Ectodermal cell (in vitro differentiated cells): ENCODE measurements at regions not wholly inside any gene's neighbourhood (a gene's known extent, or its start where the extent isn't known, plus 50 kb on each side); places are given as distances from the start of the nearest gene placed in this dataset.
"Not testable (repeated sequence)": the region's sequence is repeated elsewhere in the genome, so short reads cannot be mapped to it uniquely, and the experiment has no call there.

Experiments
- H3K27ac ChIP-seq: 2 replicates; pipeline ENCODE4 v1.7.0; 2013; ENCODE audit warnings: mild to moderate bottlenecking, low read depth, low read length; ENCODE audit not compliant: insufficient read depth, poor library complexity, severe bottlenecking
- H3K27me3 ChIP-seq: 2 replicates; pipeline ENCODE4 v1.7.0; 2013; ENCODE audit warnings: mild to moderate bottlenecking, low read length; ENCODE audit not compliant: insufficient read depth, control insufficient read depth, poor library complexity, severe bottlenecking
- H3K36me3 ChIP-seq: one replicate; pipeline ENCODE4 v1.7.0; 2013; ENCODE audit warnings: low read length; ENCODE audit not compliant: control insufficient read depth, insufficient read depth
- H3K4me1 ChIP-seq: one replicate; pipeline ENCODE4 v1.7.0; 2013; ENCODE audit warnings: low read length; ENCODE audit not compliant: control insufficient read depth, insufficient read depth
- H3K4me3 ChIP-seq: 2 replicates; pipeline ENCODE4 v1.7.0; 2013; ENCODE audit warnings: low read depth, low read length, control low read depth; ENCODE audit not compliant: insufficient read depth
- H3K9me3 ChIP-seq: 2 replicates; pipeline ENCODE4 v1.7.0; 2013; ENCODE audit warnings: mild to moderate bottlenecking, low read length, moderate library complexity; ENCODE audit not compliant: control insufficient read depth
- WGBS, 2 experiments: methylation state at CpG; one replicate each; pipeline ENCODE4 v1.1.7; 2013; ENCODE audit warnings: missing lambda C conversion rate in 2 of 2; 5-methylcytosine and 5-hydroxymethylcytosine counted together

DNA sequence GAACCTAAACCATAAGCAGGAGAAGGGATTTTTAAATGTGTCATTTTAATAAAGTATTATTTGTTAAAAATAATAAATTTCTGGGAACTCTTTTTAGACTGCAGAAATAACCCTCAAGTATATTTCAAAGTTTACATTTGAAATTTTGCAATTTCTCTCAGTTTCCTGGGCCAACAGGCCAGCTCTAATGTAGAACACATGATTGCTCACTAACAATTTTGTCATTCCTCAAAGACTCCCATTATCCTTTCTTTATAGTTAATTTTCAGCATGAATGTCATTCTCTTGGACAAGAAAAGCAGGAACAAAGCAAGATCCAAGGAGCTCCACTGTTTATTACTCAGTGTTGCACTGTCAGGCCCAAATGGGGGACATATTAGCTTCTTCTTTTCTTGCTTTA is 119.4 kb upstream of the VANGL1 start:
- Histone ChIP-seq H3K27ac (no peak overlapping the region), H3K4me3 (no peak overlapping the region)

DNA sequence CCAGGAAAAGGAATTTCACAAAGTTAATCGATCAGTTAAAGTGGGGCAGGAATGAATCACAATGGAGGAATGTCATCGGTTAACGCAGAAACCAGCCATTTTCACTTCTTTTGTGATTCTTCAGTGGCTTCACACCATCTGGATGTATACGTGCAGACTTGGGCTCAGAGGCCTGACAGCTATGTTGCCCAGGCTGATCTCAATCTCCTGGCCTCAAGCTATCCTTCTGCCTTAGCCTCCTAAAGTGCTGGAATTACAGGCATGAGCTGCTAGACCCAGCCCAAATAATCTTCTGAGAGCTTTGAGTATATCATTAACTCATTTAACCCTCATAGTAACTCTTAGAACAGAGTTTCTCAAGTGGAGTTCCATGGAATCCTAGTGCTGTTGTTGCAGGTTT is 126.5 kb upstream of the VANGL1 start:
- no peak overlapping the region for H3K4me3 ChIP-seq
- no peaks in the 10 kb centered on the region for H3K27me3 ChIP-seq
- no peaks in the 10 kb centered on the region for H3K4me1 ChIP-seq
- H3K27ac ChIP-seq = no peak overlapping the region
- no peaks in the 10 kb centered on the region for H3K9me3 ChIP-seq
- WGBS, 2 experiments = 89 to 91% methylated on average over 4 of the region's 4 CpGs
- no peaks in the 10 kb centered on the region for H3K36me3 ChIP-seq

More for the DNA sequence above, 119.4 kb upstream of the VANGL1 start:
- H3K4me1 ChIP-seq = no peaks in the 10 kb centered on the region
- H3K9me3 ChIP-seq = no peaks in the 10 kb centered on the region
- H3K27me3 ChIP-seq = no peaks in the 10 kb centered on the region
- H3K36me3 ChIP-seq = no peaks in the 10 kb centered on the region

DNA sequence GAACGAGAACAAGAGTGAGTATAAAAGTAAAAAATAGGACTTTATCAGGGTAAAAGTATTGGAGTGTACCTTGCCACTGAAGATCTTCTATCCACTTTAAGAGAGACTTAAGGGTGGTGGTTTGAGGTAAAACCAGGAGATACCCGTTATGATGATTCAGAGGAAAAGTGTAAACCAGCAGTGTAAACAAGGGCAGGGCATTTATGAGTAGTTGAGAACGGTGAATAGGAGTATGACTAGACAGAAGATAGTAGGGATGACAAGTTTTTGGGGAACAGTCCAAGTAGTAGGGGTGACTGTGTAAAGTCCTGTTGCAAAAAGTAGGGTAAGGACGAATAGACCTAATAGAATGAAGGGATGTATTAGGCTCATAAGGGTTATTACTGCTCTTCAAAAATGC is 131.5 kb upstream of the VANGL1 start:
- H3K4me1 ChIP-seq, H3K9me3 ChIP-seq, H3K4me3 ChIP-seq, H3K27me3 ChIP-seq, H3K27ac ChIP-seq, H3K36me3 ChIP-seq: not testable (repeated sequence)
- WGBS, 2 experiments = 92 to 96% methylated on average over 4 of the region's 4 CpGs

DNA sequence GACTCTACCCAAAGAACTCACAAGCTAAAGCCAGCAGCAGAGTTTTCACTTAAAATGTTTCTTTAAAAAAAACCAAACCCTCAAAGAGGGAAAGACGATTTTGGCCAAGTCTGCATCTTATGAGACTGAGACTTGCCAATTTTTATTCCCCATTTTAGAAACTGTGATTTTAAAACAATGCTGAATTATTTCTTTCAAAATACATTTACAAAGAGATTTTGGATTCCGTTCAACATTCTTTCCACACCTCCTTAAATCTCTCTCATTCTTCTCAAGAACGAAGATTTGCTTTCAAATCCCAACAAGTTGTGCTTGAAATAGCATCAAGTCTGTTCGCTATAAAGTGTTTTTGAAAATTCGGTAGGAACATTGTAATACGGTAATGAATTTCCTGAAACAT is 133.9 kb upstream of the VANGL1 start:
- Histone ChIP-seq H3K9me3 (no peaks in the 10 kb centered on the region), H3K4me3 (no peak overlapping the region), H3K27me3 (no peaks in the 10 kb centered on the region), H3K4me1 (no peaks in the 10 kb centered on the region), H3K36me3 (no peaks in the 10 kb centered on the region), H3K27ac (no peak overlapping the region)
- 96% methylated on average over 6 of the region's 6 CpGs for WGBS, 2 experiments

DNA sequence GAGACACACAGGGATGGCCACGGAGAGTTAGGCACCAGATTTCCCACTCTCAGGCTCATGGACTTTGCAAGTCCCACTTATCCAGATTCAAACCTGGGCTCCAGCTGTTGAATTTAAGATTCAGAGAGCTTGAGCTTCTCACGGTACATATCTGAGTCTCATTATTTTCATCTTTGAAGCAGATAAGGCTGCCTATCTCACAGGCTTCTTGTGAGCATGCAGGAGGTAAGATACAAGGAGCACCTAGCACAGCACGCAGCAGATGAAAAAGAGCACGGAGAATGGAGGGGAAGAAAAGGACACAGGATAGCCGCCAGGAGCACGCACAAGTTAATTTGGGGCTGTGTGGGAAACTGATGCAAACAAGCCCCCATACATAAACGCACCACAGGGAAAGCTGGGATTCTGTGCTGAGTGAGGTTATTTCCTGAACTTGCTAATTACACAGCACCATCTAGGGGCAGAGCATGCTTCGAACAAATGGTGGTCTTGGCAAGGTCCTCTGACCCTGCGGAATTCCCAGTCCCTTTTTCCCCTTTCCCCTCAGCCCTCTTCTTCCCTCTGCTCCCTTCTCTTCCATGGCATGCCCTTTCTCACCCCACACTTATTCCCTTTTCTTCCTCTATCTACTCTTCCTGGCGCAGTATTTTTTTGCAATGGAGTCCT is 134.7 kb upstream of the VANGL1 start:
- Histone ChIP-seq H3K27ac (no peak overlapping the region), H3K36me3 (no peaks in the 10 kb centered on the region), H3K4me3 (no peak overlapping the region), H3K9me3 (no peaks in the 10 kb centered on the region), H3K4me1 (no peaks in the 10 kb centered on the region), H3K27me3 (no peaks in the 10 kb centered on the region)
- 75 to 80% methylated on average over 10 of the region's 10 CpGs for WGBS, 2 experiments

DNA sequence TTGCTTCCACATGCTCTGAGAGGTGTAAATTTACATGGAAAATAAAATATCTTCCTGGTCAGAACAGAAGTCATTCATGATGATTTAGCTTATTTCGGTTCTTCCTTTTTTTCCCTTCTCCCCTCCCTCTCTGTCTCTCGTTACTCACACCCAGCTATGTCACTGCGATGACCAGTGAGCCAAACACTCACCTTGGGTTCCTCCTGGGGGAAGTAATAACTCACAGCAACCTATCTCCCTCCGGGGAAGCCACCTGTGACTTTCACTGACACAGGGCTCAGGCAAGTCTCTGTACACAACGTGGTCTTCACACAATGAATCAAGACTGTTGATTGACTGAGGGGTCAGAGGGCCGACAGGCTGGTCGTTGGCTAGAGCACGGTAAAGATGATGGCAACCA is 135.3 kb upstream of the VANGL1 start:
- Histone ChIP-seq H3K4me3 (no peak overlapping the region), H3K27me3 (no peaks in the 10 kb centered on the region), H3K36me3 (no peaks in the 10 kb centered on the region), H3K27ac (no peak overlapping the region), H3K4me1 (no peaks in the 10 kb centered on the region), H3K9me3 (no peaks in the 10 kb centered on the region)
- WGBS, 2 experiments = 88 to 91% methylated on average over 8 of the region's 8 CpGs

DNA sequence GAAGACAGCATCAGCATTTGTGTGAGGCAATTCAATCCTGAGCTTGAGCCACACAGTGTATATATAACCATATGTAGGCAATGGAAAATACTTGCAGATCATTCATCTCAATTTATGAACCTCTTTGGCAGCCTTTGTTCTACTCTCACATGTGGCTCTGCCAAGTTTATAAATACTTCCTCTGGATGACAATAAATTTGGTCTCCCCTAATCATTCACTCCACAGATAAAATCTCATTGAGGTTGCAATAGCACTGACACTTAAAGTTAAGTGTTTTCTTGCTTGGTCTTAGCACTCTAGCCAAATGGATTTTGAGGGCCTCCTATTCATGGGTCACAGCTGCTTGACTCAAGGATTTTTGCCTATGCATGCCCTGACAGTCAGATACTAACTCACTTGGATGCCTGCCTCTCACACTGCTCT is 136.6 kb upstream of the VANGL1 start:
- H3K4me1 ChIP-seq = no peaks in the 10 kb centered on the region
- H3K27ac ChIP-seq = no peak overlapping the region
- H3K4me3 ChIP-seq = no peak overlapping the region
- no peaks in the 10 kb centered on the region for H3K27me3 ChIP-seq
- H3K9me3 ChIP-seq = no peaks in the 10 kb centered on the region
- H3K36me3 ChIP-seq = no peaks in the 10 kb centered on the region

DNA sequence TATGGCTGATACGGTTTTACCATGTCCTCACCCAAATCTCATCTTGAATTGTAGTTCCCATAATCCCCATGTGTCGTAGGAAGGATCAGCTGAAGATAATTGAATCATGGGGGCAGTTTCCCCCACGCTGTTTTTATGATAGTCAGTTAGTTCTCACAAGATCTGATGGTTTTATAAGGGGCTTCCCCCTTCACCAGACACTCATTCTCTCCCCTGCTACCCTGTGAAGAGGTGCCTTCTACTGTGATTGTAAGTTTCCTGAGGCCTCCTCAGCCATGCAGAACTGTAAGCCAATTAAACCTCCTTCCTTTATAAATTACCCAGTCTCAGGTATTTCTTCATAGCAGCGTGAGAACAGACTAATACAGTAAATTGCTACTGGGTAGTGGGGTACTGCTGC is 139.6 kb upstream of the VANGL1 start:
- not testable (repeated sequence) for H3K4me3 ChIP-seq, H3K9me3 ChIP-seq, H3K27me3 ChIP-seq, H3K27ac ChIP-seq, H3K36me3 ChIP-seq, H3K4me1 ChIP-seq
- 82 to 97% methylated on average over 4 of the region's 4 CpGs for WGBS, 2 experiments

DNA sequence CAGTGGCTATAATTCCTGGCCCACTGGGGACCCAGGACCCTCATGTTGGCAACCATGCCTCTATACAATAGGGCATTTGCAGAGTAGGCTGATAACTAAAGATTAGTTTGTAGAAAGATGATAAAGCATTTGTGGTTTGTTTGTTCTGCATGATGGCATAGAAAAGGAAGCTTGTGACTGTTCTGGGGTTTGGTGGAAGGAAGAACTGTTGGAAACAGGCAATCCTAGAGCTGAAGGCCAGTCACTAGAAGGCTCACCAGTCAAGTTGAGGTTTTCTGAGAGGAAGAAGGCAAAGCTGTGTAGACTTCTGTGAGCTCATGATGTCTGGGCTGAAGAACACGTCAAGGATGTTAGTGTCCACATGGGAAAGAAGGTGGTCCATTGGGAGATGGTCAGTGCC is 140.3 kb upstream of the VANGL1 start:
- no peaks in the 10 kb centered on the region for H3K36me3 ChIP-seq

DNA sequence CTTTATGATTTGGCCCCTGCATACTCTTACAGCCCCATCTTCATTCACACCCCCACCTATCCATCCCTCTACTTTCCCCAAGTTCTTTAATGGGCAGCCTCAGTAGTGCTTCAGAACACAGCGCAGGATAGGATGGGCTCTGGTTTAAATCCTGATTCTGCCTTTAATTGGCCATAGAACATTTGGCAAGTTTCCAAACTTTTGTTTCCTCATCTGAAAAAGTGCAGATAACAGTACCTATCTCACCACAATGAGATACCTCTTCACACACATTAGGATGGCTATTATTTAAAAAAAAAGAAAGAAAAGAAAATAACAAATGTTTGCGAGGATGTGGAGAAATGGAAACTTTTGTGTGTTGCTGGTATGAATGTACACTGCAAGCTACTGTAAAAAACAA is 142.5 kb upstream of the VANGL1 start:
- Histone ChIP-seq H3K27ac (no peak overlapping the region), H3K4me3 (no peak overlapping the region), H3K9me3 (no peaks in the 10 kb centered on the region), H3K36me3 (no peaks in the 10 kb centered on the region), H3K27me3 (no peaks in the 10 kb centered on the region), H3K4me1 (no peaks in the 10 kb centered on the region)
- WGBS, 2 experiments = 94 to 100% methylated on average over 2 of the region's 2 CpGs

More for the DNA sequence above, 140.3 kb upstream of the VANGL1 start:
- Histone ChIP-seq H3K27me3 (no peaks in the 10 kb centered on the region), H3K27ac (no peak overlapping the region), H3K4me1 (no peaks in the 10 kb centered on the region), H3K9me3 (no peaks in the 10 kb centered on the region), H3K4me3 (no peak overlapping the region)
- 93 to 97% methylated on average over 1 of the region's 1 CpG for WGBS, 2 experiments
